ENCODE measurements at regions not wholly inside any gene's neighbourhood (a gene's known extent, or its start where the extent isn't known, plus 50 kb on each side); places are given as distances from the start of the nearest gene placed in this dataset.

DNA sequence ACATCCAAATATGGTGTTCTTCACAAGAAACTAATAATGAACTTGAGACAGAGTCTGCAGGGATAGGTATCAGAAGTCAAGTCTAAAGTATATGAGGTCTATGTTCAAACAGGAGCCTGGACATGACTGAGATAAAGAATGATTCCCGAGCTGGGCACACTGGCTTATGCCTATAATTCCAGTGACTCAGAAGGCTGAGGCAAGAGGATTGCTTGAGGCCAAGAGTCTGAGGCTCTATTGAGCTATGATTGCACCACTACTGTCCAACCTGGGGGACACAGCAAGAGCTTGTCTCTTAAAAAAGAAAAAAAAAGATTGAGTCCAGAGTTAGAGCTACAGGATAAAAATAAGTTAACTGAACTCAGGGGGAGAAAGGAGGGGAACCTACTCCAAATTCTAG, 246.5 kb downstream of the LRRN1 start:
- Histone ChIP-seq H3K4me1 (ENCODE audit: control insufficient read depth in 2 of 2, insufficient read depth in 2 of 2, low read length in 2 of 2) (no peaks in the 10 kb centered on the region), H4K20me1 (ENCODE audit: control insufficient read depth, insufficient read depth, low read length, poor library complexity, severe bottlenecking) (no peaks in the 10 kb centered on the region), H3K9me3 (ENCODE audit: control extremely low read depth in 1 of 3, control insufficient read depth in 2 of 3, insufficient read depth in 1 of 3, low read length in 2 of 3) (no peaks in the 10 kb centered on the region), H2AFZ (ENCODE audit: insufficient read depth, low read depth, low read length, poor library complexity, severe bottlenecking) (no peak overlapping the region), H3K79me2 (ENCODE audit: control insufficient read depth, insufficient read depth, low read length) (no peaks in the 10 kb centered on the region), H3K4me3 (ENCODE audit: control extremely low read depth in 1 of 5, extremely low read depth in 1 of 5, insufficient read depth in 1 of 5, low read depth in 2 of 5, low read length in 4 of 5) (no peak overlapping the region), H3K27ac (ENCODE audit: low read length in 2 of 2) (no peak overlapping the region), H3K9ac (ENCODE audit: low read length) (no peak overlapping the region), H3K36me3 (replicated peaks in 1 of 2; ENCODE audit: control extremely low read depth in 1 of 2, control insufficient read depth in 1 of 2, extremely low read depth in 1 of 2, insufficient read depth in 2 of 2, low read length in 1 of 2) (no peaks in the 10 kb centered on the region), H3K27me3 (replicated peaks in 1 of 4; ENCODE audit: control extremely low read depth in 1 of 4, control insufficient read depth in 3 of 4, insufficient read depth in 4 of 4, low read length in 3 of 4) (no peaks in the 10 kb centered on the region), H3K4me2 (replicated peaks; ENCODE audit: low read depth, low read length, poor library complexity, severe bottlenecking) (no peak overlapping the region)
- no peaks in the 10 kb centered on the region for H3K27me3 Mint-ChIP-seq
- no peaks in the 10 kb centered on the region for H3K9me3 Mint-ChIP-seq (ENCODE audit: insufficient read depth)
- DNase-seq: no peak
- no peak for ATAC-seq (ENCODE audit: low read depth)
- 100% methylated on average over 1 of the region's 1 CpG for WGBS (ENCODE audit: insufficient coverage)
- H3K4me1 Mint-ChIP-seq: no peaks in the 10 kb centered on the region
- CTCF ChIA-PET: interaction anchor here (0.9 to 1.1 kb wide), 2 partner anchors 14 to 845 kb away, joined by 3 to 4 read pairs; no protein-coding TSS in a partner anchor
- intact Hi-C loops (cut with micrococcal nuclease): no loop called here
- no peak overlapping the region for H3K4me3 Mint-ChIP-seq
- POLR2A ChIA-PET: no interaction called here
- H3K27ac Mint-ChIP-seq: no peak overlapping the region
- TF ChIP-seq, protein P1, sequence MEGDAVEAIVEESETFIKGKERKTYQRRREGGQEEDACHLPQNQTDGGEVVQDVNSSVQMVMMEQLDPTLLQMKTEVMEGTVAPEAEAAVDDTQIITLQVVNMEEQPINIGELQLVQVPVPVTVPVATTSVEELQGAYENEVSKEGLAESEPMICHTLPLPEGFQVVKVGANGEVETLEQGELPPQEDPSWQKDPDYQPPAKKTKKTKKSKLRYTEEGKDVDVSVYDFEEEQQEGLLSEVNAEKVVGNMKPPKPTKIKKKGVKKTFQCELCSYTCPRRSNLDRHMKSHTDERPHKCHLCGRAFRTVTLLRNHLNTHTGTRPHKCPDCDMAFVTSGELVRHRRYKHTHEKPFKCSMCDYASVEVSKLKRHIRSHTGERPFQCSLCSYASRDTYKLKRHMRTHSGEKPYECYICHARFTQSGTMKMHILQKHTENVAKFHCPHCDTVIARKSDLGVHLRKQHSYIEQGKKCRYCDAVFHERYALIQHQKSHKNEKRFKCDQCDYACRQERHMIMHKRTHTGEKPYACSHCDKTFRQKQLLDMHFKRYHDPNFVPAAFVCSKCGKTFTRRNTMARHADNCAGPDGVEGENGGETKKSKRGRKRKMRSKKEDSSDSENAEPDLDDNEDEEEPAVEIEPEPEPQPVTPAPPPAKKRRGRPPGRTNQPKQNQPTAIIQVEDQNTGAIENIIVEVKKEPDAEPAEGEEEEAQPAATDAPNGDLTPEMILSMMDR (IDR thresholded peaks at IDR 0.05): no peak
- TF ChIP-seq EZH2 (IDR thresholded peaks at IDR 0.05; ENCODE audit: borderline replicate concordance, insufficient read depth, low read depth, low read length, poor library complexity, severe bottlenecking): no peak

DNA sequence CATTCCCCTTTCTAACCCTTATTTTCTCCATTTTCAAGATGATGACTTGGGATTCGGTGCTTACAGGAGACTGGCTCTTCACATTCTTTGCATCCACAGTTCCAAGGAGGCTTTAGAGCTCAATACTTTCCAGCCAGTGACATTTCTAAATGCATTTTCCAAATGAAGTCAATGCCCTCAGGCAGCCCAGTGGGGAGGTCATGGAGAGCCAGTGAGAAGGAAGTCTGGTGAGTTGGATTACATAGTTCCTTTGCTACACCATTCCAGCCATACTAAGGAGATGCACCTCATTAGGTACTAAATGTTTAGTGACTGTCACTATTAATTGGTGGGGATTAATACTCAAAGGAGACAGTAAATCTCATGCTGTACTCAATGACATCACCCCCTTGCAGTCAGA, 248.1 kb downstream of the LRRN1 start:
- Histone ChIP-seq H3K9me3 (ENCODE audit: control extremely low read depth in 1 of 3, control insufficient read depth in 2 of 3, insufficient read depth in 1 of 3, low read length in 2 of 3) (no peaks in the 10 kb centered on the region), H3K4me2 (replicated peaks; ENCODE audit: low read depth, low read length, poor library complexity, severe bottlenecking) (no peak overlapping the region), H3K27me3 (replicated peaks in 1 of 4; ENCODE audit: control extremely low read depth in 1 of 4, control insufficient read depth in 3 of 4, insufficient read depth in 4 of 4, low read length in 3 of 4) (no peaks in the 10 kb centered on the region), H3K79me2 (ENCODE audit: control insufficient read depth, insufficient read depth, low read length) (no peaks in the 10 kb centered on the region), H3K4me1 (ENCODE audit: control insufficient read depth in 2 of 2, insufficient read depth in 2 of 2, low read length in 2 of 2) (no peaks in the 10 kb centered on the region), H3K27ac (ENCODE audit: low read length in 2 of 2) (no peak overlapping the region), H3K36me3 (replicated peaks in 1 of 2; ENCODE audit: control extremely low read depth in 1 of 2, control insufficient read depth in 1 of 2, extremely low read depth in 1 of 2, insufficient read depth in 2 of 2, low read length in 1 of 2) (no peaks in the 10 kb centered on the region), H3K4me3 (ENCODE audit: control extremely low read depth in 1 of 5, extremely low read depth in 1 of 5, insufficient read depth in 1 of 5, low read depth in 2 of 5, low read length in 4 of 5) (no peak overlapping the region), H3K9ac (ENCODE audit: low read length) (no peak overlapping the region), H2AFZ (ENCODE audit: insufficient read depth, low read depth, low read length, poor library complexity, severe bottlenecking) (no peak overlapping the region), H4K20me1 (ENCODE audit: control insufficient read depth, insufficient read depth, low read length, poor library complexity, severe bottlenecking) (no peaks in the 10 kb centered on the region)
- intact Hi-C loops (cut with micrococcal nuclease): no loop called here
- Mint-ChIP-seq H3K27ac (no peak overlapping the region), H3K9me3 (ENCODE audit: insufficient read depth) (no peaks in the 10 kb centered on the region), H3K4me1 (no peaks in the 10 kb centered on the region), H3K27me3 (no peaks in the 10 kb centered on the region), H3K4me3 (no peak overlapping the region)
- CTCF ChIA-PET: no interaction called here
- no peak for TF ChIP-seq EZH2 (IDR thresholded peaks at IDR 0.05; ENCODE audit: borderline replicate concordance, insufficient read depth, low read depth, low read length, poor library complexity, severe bottlenecking)
- DNase-seq: no peak
- no peak for ATAC-seq (ENCODE audit: low read depth)
- POLR2A ChIA-PET: no interaction called here
- 88% methylated on average over 1 of the region's 1 CpG for WGBS (ENCODE audit: insufficient coverage)

Data from B cell (primary cell).